Cardiac septum (tissue), 1 donor: ENCODE measurements at regions not wholly inside any gene's neighbourhood (a gene's known extent, or its start where the extent isn't known, plus 50 kb on each side); places are given as distances from the start of the nearest gene placed in this dataset.

ENCODE experiments used
- DNase-seq: peaks from one replicate; pipeline ENCODE4 v3.0.0-alpha.2; 2020; ENCODE audit warnings: low spot score
- intact Hi-C: fragments of 100-400 bp; cut with DNase I; formaldehyde crosslinking; loops from one replicate; pipeline ENCODE4 v1.14.0; 2022
- donor health status: DM: no; HTN: no; CAD: no.

GRCh38 chr7:156155988-156156733 is 343.9 kb upstream of the SHH start:
- no peak for DNase-seq
- intact Hi-C loops, result no loop called here

- DNase-seq, result no peak
- intact Hi-C loops, result no loop called here
These were observed 341.3 kb upstream of the SHH start for GRCh38 chr7:156153590-156153989.

DNA sequence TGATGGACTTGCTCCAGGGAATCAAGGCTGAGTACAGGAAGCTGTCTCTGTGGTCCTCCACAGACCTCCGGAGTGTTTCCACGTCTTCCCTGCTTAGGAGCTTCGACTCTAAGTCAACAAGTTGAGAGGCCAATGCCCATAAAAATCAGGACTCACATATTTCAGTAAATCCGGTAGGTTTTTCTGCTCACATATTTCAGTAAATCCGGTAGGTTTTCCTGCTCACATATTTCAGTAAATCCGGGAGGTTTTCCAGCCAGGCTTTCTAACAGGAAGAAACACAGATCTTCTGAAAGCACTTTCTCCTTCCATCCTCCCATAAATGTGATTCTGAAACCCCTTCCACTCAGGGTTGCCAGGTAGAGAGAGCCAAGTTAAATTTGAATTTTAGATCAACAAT is 340.1 kb upstream of the SHH start:
- intact Hi-C loops, result no loop called here
- DNase-seq, result no peak

DNA sequence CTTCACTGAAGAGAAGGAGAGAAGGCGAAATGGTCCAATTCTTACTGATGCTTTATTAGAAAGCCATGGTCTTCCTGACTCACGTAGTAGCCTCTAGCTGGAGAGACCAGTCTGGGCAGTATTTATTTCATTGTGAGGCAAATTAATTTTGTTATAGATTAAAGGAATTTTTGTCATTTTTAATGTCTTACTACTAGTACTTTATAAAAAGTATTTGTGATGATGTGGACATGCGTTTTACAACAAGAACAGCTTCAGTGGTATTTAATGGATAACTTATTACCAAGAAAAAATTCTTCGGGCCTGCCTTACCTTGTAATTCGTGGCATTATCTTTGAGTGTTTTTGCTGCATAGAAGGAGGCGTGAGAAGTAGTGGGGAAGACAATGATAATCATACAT is 339.4 kb upstream of the SHH start:
- intact Hi-C loops, result no loop called here
- no peak for DNase-seq

GRCh38 chr7:156151078-156151477 is 338.8 kb upstream of the SHH start:
- DNase-seq, result no peak
- intact Hi-C loops, result no loop called here

DNA sequence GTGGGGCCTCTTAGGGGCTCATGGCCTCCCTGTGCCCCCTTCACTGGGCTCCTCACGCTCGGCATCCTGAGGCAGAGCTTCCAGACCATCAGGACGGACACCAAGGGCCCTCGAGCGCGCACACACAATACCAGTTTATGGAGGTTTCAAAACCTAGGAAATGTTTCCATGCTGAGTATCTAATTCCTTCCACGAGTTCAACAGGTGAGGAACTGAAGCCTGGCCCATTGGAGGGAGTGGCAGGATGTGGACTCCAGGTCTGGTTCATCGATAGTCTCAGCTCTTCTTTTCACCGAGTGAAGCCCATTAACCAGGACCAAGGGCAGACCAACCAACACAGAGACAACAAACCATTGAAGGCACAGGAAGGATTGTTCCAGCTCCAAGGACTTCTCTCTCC is 336.7 kb upstream of the SHH start:
- intact Hi-C loops, result no loop called here
- DNase-seq, result no peak

DNA sequence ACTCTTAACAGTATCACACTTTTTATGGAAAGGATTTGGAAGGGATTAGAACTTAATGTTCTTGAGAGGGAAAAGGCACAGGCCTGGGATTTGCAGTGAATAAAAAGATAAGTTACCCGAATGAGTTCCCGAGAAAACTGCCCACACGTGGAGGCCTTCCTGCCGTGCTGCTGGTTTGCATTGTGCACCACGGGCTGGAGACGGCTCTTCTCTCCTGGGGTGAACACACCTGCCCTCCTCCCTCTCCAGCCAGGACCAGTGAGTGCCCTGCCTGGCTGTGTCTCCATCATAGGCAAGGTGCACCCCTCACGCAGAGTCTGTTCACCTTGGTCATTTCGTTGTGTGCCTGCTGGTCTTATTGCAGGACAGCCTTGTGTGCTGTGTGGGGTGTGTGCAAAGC is 336.3 kb upstream of the SHH start:
- DNase-seq, result no peak
- intact Hi-C loops, result no loop called here

GRCh38 chr7:156147756-156148504 is 335.7 kb upstream of the SHH start:
- no peak for DNase-seq
- intact Hi-C loops, result no loop called here

DNA sequence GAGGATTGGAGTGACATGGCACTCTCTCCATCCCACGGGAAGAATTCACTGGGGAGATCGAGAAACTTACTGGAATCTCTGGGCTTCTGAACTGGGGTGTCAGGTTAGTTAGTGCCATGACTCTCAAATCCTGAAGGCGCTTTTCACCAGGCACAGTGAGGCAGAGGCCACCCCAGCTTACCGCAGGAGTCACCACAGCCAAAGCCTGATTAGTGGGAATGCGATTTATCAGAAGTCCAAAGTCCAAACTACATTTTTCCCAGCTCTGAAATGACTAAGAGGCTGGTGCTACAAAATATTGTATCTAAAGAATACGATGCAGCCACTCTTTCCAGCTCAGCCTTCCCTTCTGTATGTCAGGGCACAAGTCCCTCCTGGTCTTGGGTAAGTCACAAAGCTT is 334.8 kb upstream of the SHH start:
- no peak for DNase-seq
- intact Hi-C loops, result no loop called here

DNA sequence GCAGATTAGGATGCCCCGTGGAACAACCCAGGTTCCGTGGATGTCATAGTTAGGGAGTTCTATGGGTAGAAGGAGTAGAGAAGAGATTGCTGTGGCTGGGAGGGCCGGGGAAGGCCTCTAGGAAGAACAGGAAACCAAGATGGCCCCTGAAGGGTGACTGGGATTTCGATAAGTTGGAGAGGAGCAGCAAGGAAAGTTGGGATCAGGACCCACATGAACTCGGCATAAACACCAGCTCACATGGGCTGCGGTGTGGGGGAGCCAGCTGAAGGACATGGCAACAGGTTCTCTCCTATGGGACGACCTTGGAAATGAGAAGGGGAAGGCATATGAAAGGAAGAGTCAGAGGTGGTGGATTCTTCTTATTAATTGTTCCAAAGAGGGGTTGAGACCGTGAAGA is 333.7 kb upstream of the SHH start:
- no peak for DNase-seq
- intact Hi-C loops, result no loop called here

GRCh38 chr7:156145184-156145583 is 332.9 kb upstream of the SHH start:
- intact Hi-C loops, result no loop called here
- DNase-seq, result no peak

- intact Hi-C loops, result no loop called here
- no peak for DNase-seq
These were observed 331.4 kb upstream of the SHH start for GRCh38 chr7:156143683-156144082.

DNA sequence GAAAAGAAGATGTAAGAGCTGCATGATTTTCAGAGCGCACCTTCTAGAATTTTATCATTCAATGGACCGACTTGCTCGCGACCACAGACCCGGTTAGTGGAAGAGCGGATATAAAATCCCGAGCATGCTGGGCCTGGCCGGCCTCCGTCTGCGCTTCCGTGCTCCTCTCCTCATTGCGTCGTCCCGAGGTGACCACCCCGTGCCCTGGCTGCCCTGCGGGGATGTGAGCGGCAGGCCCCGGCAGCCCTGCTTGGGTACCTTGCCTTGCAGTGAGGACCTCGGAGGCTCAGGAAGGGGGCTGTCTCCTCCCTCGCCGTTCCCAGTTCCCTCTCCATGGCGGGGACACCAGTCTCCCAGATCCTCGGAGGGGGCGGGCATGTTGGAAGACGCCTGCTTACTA is 330.9 kb upstream of the SHH start:
- intact Hi-C loops, result no loop called here
- no peak for DNase-seq

- intact Hi-C loops, result no loop called here
These were observed 329.7 kb upstream of the SHH start for GRCh38 chr7:156141941-156142340.

DNA sequence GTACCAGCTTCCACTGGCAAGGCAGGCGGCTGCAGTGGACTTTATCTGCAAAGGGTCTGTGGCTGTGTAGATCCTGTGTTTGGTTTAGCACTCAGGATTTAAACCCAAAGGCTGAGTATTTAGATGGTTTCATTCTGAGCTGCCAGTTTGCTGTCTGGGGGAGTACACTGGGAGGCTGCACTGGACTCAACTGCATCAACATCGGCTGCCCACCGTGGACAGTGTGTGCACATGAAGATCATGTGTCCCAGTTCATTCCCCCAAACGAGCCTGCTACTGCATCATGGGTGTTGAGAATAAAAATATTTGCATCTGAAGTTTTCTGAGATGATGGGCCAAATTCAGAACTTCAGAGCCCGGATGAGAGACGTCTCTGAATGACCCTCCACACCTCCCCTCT is 328.6 kb upstream of the SHH start:
- no peak for DNase-seq
- intact Hi-C loops, result no loop called here

More at GRCh38 chr7:156141941-156142340, 329.7 kb upstream of the SHH start:
- DNase-seq, result no peak

GRCh38 chr7:156140447-156140846 is 328.2 kb upstream of the SHH start:
- intact Hi-C loops, result no loop called here
- no peak for DNase-seq

GRCh38 chr7:156139633-156140032 is 327.4 kb upstream of the SHH start:
- intact Hi-C loops, result no loop called here
- no peak for DNase-seq

DNA sequence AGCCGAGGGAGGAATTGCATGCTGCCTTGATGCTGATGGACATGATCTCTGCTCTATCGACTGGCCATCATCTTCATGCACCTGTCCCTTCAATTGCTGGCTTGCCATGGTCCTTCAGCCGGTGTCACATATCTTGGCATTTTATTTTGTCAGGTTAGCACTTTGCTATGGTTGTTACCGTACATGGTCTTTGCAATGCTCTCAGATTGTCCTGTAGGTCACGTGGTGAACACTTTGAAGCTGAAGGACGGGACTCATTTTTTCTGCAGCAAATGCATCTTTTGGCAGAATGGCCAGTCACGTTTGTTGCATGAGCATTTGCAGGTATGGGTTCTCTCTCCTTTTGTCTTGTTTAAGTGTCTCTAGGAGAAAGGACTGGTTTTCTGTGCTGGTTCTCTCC is 326.8 kb upstream of the SHH start:
- DNase-seq, result no peak

DNA sequence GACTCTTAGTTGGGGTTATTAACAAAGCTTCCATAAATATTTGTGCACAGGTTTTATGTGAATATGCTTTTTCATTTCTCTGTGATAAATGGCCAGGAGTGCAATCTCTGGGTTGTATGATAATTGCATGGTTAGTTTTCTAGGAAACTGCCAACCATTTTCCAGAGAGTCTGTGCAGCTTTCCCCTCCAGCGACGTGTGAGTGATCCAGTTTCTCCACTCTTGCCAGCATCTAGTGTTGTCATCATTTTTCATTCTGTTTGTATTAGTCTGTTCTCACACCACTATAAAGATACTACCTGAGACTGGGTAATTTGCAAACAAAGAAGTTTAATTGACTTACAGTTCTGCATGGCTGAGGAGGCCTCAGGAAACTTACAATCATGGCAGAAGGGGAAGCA is 319.6 kb upstream of the SHH start:
- intact Hi-C loops, result no loop called here
- no peak for DNase-seq

More for the DNA sequence above, 326.8 kb upstream of the SHH start:
- intact Hi-C loops, result no loop called here

GRCh38 chr7:156129522-156129921 is 317.3 kb upstream of the SHH start:
- intact Hi-C loops, result no loop called here
- DNase-seq, result no peak

- intact Hi-C loops, result no loop called here
- DNase-seq, result no peak
These were observed 316.2 kb upstream of the SHH start for GRCh38 chr7:156128496-156128895.
